Fibroblast of lung (primary cell): ENCODE measurements at regions not wholly inside any gene's neighbourhood (a gene's known extent, or its start where the extent isn't known, plus 50 kb on each side); places are given as distances from the start of the nearest gene placed in this dataset.

Source experiments
- EZH2 ChIP-seq: IDR thresholded peaks from 2 replicates; pipeline ENCODE4 v1.5.1; 2012; ENCODE audit warnings: low read length, control low read depth, mild to moderate bottlenecking; ENCODE audit errors: missing control alignments
- TF ChIP-seq, protein P1 (sequence below), 2 donors: IDR thresholded peaks in 1 of 2; conservative IDR thresholded peaks in 1 of 2; 1 replicate in 1 of 2; 2 replicates in 1 of 2; pipeline ENCODE4 v1.5.1; 2011 to 2012; ENCODE audit warnings: low read length in 2 of 2, control low read depth in 1 of 2, inconsistent platforms in 1 of 2, low read depth in 1 of 2, mild to moderate bottlenecking in 1 of 2

DNA sequence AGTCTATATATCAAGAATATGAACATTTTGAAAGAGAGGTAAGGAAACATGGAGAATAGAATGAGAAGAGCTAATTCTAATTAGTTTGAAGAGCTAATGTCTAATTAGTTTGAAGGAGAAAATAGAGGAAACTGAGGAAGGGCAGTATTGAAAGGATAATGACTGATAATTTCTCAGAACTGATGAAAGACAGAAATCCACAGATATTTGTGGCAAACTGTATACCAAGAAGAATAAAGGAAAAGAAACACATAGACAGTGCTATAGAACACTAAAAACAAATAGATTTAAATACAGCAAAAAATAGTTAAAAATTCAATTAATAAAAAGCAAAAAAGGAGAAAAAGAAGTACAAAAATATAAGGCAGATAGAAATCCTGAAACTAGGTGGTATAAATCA is 354.4 kb downstream of the QKI start:
- TF ChIP-seq, protein P1, sequence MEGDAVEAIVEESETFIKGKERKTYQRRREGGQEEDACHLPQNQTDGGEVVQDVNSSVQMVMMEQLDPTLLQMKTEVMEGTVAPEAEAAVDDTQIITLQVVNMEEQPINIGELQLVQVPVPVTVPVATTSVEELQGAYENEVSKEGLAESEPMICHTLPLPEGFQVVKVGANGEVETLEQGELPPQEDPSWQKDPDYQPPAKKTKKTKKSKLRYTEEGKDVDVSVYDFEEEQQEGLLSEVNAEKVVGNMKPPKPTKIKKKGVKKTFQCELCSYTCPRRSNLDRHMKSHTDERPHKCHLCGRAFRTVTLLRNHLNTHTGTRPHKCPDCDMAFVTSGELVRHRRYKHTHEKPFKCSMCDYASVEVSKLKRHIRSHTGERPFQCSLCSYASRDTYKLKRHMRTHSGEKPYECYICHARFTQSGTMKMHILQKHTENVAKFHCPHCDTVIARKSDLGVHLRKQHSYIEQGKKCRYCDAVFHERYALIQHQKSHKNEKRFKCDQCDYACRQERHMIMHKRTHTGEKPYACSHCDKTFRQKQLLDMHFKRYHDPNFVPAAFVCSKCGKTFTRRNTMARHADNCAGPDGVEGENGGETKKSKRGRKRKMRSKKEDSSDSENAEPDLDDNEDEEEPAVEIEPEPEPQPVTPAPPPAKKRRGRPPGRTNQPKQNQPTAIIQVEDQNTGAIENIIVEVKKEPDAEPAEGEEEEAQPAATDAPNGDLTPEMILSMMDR (conservative IDR thresholded peaks at IDR 0.05 in 1 of 2, IDR thresholded peaks at IDR 0.05 in 1 of 2; ENCODE audit: low read depth in 1 of 2, low read length in 2 of 2): no peak
- TF ChIP-seq EZH2: no peak
